GM18873 (cell line): ENCODE measurements at regions not wholly inside any gene's neighbourhood (a gene's known extent, or its start where the extent isn't known, plus 50 kb on each side); places are given as distances from the start of the nearest gene placed in this dataset.

Source experiments
- ATAC-seq: cut with Tn5 transposase; IDR thresholded peaks from one replicate; pipeline ENCODE4 v1.9.1; 2021; ENCODE audit warnings: mild to moderate bottlenecking, moderate library complexity, moderate number of reproducible peaks; ENCODE audit not compliant: unreplicated experiment, low FRiP score

DNA sequence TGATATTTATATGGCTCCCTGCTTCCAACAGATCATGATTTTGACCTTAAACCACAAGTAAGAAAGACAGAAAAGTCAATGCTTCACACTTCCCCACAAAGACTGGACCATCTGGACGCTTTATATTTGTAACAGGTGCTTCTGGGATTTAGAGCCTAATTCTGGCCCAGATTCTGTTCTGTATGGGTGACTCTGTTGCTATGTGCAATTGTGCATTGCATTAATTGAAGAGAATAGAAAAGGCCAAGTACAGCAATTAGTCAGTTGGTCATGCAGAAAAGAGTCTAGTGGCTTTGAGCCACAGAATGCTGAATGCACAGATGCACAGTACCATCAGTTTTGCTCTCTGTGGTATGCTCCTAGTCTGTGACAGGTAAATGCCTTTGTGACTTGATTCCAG is 657.4 kb upstream of the ATXN8OS start:
- no peak for ATAC-seq

DNA sequence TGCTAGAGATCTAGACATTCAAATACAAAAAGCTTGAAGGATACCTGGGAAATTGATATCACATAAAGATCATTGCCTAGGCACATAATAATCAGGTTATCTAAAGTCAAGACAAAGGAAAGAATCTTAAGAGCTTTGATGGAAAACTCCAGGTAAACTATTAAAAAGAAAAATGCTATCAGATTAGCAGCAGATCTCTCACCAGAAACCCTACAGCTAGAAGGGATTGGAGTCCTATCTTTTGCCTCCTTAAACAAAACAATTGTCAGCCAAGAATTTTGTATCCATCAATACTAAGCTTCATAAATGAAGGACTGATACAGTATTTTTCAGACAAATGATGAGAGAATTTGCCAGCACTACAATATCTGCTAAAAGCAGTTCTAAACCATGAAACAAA is 682.4 kb upstream of the ATXN8OS start:
- no peak for ATAC-seq

DNA sequence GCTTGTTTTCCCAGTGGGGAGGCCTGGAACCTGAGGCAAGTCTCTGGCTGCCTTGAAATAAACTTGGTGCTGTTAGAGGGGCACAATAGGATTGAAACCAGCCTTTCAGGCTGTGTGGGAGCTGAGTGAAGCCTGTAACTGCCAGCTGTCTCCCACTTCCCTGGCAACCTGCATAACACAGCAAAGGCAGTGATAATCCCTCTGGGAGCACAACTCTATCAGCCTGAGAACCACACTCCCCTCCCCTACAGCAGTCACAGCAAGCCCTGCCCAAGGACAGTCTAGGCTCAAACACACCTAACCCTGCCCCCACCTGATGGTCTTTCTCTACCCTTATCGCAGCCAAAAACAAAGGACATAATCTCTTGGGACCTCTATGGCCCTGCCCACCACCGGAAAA is 683.8 kb upstream of the ATXN8OS start:
- ATAC-seq: no peak

DNA sequence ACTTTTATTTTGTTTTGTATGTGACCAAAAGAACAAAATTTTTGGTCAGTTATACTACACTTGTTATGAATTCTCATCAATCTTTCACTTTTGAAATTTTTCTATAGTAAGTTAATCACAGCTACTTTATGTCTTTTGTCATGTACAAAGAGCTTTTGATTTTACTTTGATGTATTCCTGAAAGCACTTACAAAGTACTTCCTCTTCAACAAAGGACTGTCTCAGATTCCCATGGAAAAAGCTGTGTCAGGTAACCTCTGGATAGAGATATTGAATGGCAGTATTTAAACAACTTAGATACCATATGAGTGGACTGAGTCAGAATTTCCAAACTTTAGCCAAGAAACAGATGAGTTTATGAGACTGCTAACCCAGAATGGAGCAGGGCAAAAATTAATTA is 689.3 kb upstream of the ATXN8OS start:
- ATAC-seq: no peak

DNA sequence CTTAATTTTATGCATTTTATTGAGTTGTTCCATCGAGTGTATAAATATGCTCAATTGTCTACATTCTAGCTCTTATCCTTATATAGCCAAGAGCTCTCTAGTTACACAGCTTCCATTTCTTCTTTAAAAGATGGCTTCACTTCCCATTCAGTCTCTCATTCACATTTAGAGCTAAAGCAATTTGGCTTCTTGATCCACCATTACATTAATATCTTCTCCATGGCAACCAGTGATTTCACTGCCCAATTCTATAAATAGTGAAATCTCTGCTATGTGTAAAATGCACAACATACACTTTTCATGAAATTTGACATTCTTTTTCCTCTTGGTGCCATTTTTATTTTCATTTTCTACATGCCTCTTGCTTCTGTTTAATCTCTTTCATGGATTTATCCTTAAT is 696.9 kb upstream of the ATXN8OS start:
- ATAC-seq: no peak

DNA sequence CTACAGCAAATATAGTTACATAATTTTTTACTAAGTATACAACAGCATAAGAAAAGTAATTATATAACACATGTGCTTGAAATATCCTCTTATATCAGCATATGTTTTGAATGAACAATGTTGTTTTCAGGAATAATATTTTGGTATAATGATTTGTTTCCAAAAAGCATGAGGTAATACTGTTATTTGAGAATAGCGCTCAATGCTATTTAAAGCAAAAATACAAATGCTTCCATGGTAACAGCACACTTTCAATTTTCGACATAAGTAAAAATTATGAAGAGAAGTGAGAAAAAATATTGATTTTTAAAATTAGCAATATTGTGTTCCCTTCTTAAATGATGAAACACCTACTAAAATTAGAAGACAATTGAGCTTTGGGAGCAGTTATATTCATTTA is 715.9 kb upstream of the ATXN8OS start:
- ATAC-seq: no peak

DNA sequence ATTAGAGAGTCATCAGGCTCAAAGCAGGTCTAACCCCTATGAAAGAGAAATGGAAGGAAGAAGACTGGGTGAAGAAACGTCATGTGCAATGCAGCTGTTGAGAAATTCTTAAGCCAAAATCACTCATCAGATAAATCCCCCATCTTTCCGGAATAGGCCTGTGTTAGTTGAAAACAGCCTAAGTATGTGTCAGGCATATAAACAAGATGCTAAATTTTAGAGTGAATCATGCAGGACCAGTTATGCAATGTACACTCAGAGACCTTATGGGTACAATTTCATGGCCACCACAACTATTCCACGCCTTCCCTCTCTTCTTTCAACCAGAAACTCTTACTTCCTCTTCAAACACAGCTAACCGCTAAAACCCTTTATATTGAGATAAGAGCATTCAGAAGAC is 717.7 kb upstream of the ATXN8OS start:
- no peak for ATAC-seq

DNA sequence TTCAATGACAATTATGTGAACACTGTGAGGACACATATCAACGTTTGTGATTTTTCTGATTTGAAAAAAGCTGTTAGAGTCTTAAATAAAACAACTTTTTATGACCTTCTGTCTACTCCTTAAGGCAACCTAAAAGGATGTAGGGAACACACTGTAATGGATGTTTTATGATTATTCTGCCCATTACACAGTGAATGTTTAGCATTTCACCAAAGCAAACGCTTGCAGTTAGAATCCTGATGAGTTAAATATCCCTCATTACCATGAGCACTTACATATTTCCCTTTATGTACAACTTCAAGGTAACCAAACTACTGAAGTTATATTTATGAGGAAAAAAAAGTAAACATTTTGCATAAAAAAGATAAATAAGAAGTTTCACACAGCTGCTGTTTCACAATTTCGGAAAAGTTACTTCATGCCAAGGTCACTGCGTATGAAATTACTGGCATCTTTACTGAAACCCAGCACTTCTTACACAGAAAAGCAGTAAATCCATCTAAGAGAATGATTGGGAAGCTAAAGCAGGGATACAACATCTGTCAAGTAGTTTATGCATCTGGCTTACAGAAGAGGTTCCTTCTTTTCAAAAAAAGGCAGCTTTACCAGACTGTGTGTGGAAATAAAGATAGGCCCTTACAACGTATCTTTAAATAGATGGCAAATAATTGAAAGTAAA is 733.7 kb upstream of the ATXN8OS start:
- no peak for ATAC-seq

DNA sequence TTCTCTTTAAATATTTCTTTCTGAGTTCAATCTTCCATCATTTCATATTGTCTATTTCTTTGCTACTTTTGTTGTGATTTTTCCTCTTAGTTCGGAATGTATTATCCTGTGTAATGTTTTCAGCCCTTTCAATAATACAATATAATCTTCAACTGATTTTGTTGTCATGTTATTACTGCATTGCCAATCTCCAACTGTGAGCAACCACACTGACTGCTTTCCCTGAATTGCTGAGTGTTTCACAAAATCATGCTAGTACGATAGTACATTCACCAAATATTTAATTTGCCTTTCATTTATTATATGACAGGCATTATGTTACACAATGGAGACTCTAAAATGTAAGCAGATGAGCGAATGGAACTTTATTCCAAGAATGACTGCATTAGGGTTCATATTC is 744.3 kb upstream of the ATXN8OS start:
- ATAC-seq: no peak

DNA sequence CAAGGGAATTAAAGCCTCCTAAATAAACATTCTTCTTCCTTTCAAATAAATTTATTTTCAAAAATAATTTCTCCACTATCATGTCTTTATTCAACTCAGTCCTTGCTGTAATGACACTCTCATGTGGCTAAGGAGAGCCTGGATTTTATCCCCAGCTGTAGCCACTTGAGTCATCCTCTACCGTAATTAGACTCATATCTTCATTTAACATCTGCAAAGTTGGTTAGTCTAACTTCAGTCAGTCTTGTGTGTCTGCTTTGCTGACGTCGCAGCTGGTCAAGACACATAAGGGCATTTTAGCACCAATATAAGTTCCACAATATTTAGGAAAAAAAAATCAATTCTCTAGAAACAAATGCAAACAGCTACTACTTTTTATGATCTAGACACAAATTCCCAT is 776.4 kb upstream of the ATXN8OS start:
- no peak for ATAC-seq

DNA sequence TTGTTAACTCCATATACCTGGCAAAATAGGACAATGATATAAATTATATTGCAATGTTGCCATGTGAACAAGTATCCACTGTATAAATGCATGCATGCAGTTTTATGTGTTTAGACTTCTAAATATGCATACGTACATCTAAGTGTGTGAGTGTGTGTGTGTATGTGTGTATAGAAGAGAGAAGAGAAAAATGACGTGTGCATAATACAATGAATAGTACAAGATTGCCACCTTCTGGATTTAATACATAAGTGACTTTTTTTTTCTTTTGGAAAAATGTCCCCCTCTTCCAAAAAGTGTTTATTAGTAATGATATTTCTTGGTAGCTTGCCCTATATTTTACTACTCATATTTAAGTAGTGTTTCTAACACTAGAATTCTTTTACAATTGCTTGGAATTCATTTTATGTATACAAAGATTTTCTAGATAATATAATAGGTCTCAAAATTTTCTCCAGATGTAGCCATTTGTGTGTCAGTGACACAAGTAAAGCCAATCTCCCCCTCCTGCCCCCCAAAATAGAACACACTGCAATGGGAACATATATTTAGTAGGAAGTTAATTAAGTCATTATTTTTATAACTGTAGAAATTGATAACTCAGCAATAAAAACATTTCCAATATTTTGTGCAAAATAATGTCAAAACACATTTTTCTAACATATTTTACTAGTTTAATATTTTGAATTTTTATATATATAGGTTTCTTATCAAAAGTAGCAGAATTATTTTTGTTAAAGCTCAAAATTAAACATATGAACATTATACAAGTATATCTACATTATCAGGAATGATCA is 783.3 kb upstream of the ATXN8OS start:
- no peak for ATAC-seq

DNA sequence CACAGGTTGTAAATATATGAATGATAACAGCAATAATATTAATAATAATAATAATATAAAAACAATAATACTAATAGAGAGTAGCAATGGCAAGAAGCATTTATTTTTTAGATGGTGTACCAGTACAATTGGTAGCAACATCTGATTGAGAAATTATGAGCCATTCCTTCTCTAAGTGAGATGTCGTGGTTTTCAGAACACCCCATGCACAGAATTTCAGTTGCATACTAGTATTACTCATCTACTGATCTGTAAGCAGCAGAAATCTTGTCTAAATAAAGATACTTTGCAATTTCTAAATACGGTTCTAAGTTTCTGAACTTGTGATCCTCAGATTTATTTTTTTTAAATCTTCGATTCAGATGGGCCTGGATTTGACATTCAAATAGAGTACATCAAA is 788.0 kb upstream of the ATXN8OS start:
- ATAC-seq: no peak

DNA sequence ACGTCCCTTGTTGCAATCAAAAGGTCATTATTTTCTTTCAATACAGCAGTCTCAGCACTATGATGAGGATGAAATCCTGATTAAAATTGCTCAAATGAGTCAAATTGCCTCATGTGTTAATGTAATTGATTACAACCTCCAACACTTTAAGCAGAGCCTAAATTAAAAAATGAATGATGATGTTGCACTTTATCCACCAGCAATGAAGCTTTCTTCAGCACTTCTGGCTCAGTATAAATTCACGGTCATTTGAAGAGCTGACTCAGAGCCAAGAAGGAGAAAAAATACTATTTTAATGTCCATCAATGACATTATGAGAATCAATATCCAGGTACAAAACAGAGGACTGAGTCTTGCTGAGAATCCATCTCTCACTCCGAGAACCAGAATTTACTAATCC is 792.6 kb upstream of the ATXN8OS start:
- ATAC-seq: no peak

DNA sequence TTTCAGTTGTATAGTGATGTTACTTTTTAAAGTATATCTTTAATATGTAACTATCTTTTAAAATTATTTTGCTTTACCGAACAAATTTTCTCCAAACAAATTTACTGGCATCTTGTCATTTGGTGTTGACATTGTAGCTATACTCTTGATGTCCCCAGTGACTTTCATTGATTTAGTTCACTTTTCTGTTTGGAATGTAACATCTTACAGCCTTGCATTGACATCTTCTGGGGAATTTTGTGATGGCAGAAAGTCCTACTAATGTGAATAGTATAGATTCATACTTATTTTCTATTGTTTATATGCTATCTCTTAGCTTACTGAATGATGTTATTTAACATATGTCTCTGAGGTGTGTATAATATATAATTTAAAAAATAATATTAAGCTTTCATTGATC is 800.9 kb upstream of the ATXN8OS start:
- no peak for ATAC-seq

DNA sequence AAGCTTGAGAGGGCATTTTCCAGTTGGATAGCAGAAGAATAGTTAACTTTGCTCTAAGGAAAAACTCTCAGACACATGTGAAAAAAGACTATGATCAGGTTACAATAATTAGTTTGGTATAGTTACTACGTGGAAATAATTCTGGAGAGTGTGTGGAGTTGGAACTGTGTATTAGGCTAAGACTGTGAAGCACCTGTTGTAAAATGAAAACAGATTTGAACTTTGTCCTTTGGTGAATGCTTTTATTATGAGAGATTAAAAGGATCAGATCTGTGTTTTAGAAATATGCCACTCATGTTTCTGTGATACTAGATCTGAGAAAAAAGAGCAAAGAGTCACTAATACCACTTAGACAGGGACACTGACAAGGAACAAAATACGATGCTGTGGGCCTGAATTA is 807.5 kb upstream of the ATXN8OS start:
- no peak for ATAC-seq

DNA sequence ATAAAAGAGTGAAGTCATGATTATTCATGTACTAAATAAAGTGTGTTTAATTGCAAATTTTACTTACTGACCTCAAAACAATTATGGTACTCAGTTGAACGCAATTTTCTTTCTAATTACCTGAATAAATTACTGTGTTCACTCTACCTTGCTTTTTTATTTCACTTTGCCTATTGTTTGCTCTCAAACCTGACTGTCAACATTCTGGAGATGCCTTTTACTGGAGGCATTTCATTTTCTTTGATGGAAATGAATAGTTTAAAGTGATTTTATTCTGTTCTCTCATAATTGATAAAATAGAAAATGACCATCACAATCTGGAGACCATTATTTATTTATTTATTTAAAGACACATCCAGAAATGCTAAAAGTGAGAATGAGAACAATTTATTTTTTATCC is 811.5 kb upstream of the ATXN8OS start:
- ATAC-seq: no peak

DNA sequence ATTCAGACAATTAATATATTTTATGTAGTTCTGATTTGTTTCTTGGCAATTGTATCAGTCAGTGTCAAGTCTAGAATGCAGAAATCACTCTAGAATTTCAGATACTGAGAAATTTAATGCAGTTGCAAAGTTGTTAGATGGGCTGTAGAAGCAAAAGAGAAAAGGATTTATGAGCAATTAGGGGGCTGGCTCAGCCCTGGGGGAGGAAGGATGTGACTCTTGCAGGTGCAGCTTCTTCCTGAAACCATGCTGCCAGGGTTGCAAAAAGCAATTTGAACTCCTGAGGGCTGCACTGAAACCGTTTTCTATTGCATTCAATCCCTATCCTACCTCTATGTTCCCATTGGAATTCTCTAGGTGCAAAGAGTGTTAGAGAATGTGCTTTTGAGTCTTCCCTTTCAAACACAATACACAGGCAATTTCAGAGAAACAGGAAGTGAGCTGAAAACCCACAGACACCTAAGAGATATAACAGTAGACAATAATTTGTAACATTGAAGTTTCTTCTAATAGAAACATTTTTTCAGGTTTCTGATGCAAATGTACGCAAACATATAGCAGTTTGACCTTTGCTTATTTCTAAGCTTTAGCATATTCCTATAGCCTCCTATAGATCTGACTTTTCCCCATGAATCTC is 814.7 kb upstream of the ATXN8OS start:
- no peak for ATAC-seq

DNA sequence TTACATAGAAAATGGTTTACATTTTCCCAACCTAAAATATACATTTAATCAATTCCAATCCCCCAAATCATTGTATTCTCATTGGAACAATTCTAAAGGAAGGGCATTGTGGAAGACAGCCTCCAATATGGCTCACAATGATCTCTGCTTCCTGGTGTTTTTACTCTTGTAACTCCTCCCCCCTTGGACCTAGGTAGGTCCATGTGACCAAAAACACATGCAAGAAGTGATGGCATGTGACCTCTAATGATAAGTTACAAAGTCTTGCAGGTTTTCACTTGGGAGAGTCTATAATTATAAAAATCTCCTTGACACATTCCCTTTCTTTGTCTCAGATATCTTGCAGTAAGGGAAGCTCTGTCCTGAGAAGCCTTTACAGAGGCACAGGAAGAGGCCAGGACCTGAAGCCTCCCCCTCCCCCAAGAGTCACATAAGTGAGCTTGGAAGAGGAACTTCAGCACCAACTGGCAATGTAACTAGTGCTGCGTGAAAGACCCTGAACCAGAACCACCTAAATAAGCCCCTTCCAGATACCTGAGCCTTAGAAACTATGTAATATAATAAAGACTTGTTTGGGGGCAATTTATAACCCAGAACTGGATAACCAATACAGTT is 816.2 kb upstream of the ATXN8OS start:
- no peak for ATAC-seq

DNA sequence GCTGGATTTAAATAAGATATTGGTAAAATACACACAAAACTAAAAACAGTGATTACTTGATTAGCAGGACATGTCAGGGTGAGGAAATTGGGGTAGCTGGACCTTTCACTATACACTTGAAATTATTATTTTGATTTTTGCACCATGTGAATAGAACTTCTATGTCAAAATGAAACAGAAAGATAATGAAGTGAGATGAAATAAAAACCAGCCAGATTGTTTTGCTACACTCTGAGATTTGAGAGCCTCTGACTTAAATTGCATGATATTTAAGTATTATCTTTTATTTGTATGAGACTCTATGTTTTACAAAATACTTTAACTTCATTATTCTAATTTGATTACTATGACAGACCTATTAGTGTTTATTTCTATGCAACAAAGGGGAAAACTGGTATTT is 819.6 kb upstream of the ATXN8OS start:
- no peak for ATAC-seq

DNA sequence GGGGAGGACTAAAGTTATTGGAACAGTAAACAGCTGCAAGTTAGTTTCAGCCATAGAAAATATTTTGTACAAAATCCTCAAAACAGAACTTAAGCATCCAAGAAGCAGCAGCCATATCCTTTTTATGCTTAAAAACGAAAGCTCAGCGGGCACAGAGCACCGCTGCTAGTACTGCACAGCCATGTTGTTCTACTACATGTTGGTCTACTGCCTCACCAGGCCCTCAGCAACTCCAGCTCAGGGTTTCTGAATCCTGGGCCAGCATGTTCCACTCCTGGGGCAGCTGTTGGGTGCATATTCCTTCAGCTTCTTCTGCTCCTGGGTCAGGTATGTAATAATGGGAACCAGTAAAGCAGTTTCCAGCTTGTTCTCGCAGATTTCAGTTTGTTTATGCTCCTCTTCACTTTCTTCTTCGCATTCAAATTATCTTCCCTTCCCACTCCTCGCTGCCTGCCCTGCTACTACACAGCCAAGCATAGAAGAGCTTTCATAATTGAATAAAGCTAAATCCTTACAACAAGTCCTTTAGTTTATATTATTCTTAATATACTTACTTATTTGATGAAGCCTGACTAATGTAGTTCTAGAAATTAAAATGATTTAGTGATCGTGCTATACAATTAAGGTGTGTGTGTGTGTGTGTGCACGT is 820.5 kb upstream of the ATXN8OS start:
- ATAC-seq: no peak

DNA sequence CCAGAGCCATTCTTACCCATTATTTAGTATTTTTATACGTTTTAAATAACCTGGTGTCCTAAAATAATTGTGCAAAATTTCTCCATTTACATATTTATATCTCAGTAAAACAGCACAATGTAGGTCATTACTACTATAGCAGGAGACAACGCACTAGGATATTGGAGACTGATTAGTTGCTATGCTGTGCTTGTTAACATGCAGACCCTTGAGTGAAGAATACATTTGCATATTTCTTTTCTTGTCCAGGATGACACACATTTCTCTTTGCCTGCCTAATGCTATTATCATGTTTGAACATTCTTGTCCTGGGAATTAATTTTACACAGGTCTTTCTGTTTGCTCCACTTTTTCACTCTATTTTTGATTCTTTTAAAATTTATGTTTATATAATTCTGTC is 823.8 kb upstream of the ATXN8OS start:
- no peak for ATAC-seq
